Astrocyte of the spinal cord (primary cell): ENCODE measurements at regions not wholly inside any gene's neighbourhood (a gene's known extent, or its start where the extent isn't known, plus 50 kb on each side); places are given as distances from the start of the nearest gene placed in this dataset.
A peak's percentile ranks its signal among the peaks of the same experiment; 100 is the strongest.
"Not testable (repeated sequence)": the region's sequence is repeated elsewhere in the genome, so short reads cannot be mapped to it uniquely, and the experiment has no call there.

Experiments used
- DNase-seq: peaks from one replicate; pipeline ENCODE4 v3.0.0; 2011; ENCODE audit warnings: low read depth, low spot score
- H3K4me3 ChIP-seq: 2 replicates; pipeline ENCODE4 v1.5.1; 2011; ENCODE audit warnings: low read depth, mild to moderate bottlenecking, low read length, moderate library complexity
- in situ Hi-C: cut with HindIII; loops from 2 replicates; pipeline ENCODE4 v1.10.0; 2017; ENCODE audit warnings: low sequenced_read_pairs
- TF ChIP-seq, protein P1 (sequence below): IDR thresholded peaks from 2 replicates; pipeline ENCODE4 v1.5.1; 2012; ENCODE audit warnings: low read depth, mild to moderate bottlenecking, low read length, inconsistent platforms

DNA sequence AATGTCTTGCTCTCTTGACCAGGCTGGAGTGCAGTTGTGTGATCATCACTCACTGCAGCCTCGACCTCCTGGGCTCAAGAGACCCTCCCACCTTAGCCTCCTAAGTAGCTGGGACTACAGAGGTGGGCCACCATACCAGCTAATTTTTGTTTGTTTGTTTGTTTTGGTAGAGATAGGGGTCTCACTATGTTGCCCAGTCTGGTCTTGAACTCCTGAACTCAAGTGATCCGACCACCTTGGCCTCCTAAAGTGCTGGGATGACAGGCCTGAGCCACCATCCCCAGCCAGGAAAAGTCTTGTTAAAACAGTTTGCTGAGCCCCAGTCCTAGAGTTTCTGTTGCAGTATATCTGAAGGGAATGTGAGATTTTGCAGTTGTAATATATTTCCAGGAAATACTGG is 83.9 kb downstream of the SKIDA1 start:
- no peak for DNase-seq
- in situ Hi-C loops = no loop called here
- TF ChIP-seq, protein P1, sequence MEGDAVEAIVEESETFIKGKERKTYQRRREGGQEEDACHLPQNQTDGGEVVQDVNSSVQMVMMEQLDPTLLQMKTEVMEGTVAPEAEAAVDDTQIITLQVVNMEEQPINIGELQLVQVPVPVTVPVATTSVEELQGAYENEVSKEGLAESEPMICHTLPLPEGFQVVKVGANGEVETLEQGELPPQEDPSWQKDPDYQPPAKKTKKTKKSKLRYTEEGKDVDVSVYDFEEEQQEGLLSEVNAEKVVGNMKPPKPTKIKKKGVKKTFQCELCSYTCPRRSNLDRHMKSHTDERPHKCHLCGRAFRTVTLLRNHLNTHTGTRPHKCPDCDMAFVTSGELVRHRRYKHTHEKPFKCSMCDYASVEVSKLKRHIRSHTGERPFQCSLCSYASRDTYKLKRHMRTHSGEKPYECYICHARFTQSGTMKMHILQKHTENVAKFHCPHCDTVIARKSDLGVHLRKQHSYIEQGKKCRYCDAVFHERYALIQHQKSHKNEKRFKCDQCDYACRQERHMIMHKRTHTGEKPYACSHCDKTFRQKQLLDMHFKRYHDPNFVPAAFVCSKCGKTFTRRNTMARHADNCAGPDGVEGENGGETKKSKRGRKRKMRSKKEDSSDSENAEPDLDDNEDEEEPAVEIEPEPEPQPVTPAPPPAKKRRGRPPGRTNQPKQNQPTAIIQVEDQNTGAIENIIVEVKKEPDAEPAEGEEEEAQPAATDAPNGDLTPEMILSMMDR = no peak
- H3K4me3 ChIP-seq = no peak overlapping the region

- DNase-seq, H3K4me3 ChIP-seq, in situ Hi-C loops: not testable (repeated sequence)
Observed at GRCh38 chr10:21438914-21439313, 86.6 kb downstream of the SKIDA1 start.

GRCh38 chr10:21437770-21438382 is 87.6 kb downstream of the SKIDA1 start:
- TF ChIP-seq, protein P1 = no peak
- H3K4me3 ChIP-seq = no peak overlapping the region
- no peak for DNase-seq
- in situ Hi-C loops = no loop called here

DNA sequence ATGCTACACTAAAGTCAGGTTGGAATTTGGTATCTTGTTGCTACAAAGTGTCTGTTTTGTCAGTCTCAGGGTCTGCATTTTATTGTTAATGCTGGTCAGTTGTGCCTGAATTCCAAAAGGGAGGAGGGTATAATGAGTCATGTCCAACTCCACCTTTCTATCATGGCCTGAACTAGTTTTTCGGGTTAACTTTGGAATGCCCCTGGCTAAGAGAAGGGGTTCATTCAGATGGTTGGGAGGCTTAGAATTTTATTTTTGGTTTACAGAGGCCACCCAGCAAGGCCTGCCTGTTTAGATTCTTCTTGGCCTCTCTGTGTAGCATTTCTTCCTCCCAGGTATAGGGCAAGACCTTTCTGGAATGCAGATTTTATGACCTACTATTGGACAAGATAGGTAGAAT is 93.2 kb downstream of the SKIDA1 start:
- in situ Hi-C loops = no loop called here
- H3K4me3 ChIP-seq = no peak overlapping the region
- TF ChIP-seq, protein P1 = no peak

DNA sequence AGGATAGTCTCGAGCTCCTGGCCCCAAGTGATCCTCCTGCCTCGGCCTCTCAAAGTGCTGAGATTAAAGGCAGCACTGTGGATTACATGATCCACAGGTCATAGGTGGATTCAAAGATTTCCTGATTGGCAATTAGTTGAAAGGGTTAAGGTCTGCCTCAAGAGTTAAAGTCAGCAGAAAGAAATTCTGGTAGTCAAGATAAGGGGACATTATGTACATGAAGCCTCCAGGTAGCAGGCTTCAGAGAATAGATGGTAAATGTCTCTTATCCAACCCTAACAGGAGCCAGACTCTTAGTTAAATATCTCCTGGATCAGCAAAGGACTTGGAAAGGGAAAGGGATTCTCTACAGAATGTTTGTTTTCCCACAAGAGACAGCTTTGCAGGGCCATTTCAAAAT is 93.7 kb downstream of the SKIDA1 start:
- H3K4me3 ChIP-seq = no peak overlapping the region
- no peak for DNase-seq
- TF ChIP-seq, protein P1 = no peak
- in situ Hi-C loops = no loop called here

More for the DNA sequence above, 93.2 kb downstream of the SKIDA1 start:
- DNase-seq = no peak

DNA sequence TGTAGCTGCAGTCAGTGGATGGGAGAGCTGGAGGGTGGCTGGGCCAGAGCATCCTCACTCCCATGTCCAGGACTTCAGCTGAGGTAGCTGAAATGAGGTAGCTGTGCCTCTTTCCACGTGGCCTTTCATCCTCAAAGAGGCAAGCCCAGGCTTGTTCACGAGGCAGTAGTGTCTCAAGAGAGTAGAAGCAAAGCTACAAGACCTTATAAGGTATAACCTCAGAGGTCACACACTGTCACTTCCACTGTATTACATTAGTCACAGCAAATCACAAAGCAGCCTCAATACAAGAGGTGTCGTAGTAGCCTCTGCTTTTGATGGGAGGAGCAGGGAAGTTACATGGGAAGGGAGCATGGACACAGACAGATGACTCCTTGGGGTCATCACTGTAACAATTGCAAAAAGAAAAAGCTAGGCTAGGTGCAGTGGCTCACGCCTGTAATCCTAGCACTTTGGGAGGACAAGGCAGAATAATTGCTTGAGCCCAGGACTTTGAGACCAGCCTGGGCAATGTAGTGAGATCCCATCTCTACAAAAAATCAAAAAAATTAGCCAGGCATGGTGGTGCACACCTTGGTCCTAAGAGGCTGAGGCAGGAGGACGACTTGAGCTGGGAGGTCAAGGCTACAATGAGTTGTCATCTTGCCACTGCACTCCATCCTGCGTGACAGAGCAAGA is 97.5 kb downstream of the SKIDA1 start:
- in situ Hi-C loops = no loop called here
- TF ChIP-seq, protein P1 = no peak
- no peak for DNase-seq
- H3K4me3 ChIP-seq = no peak overlapping the region

DNA sequence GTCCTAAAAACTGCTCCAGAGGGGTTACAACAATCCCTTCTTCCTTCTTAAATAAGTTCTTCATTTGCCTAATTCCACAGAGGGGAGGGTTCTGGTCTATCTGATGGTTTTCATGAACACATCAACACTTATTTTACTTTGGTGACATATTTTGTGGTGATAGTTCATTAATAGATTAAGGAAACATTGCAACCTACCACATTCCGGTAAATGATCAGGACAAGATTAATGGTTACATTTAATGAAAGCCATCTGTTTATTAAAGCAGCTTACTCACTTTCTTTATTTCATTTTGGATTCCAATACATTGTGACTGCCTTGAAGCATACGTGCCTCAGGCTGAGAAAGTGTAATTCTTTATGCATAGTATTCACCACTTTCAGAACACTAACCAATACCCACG is 101.0 kb downstream of the SKIDA1 start:
- TF ChIP-seq, protein P1 = no peak
- peak; percentile 29 for DNase-seq
- no peak overlapping the region for H3K4me3 ChIP-seq
- in situ Hi-C loops = no loop called here
